AG10803 (cell line): ENCODE measurements at regions not wholly inside any gene's neighbourhood (a gene's known extent, or its start where the extent isn't known, plus 50 kb on each side); places are given as distances from the start of the nearest gene placed in this dataset.
"Not testable (repeated sequence)": the region's sequence is repeated elsewhere in the genome, so short reads cannot be mapped to it uniquely, and the experiment has no call there.

Experiments used
- DNase-seq: peaks from one replicate; pipeline ENCODE4 v3.0.0; 2010; ENCODE audit warnings: low read depth
- H3K4me3 ChIP-seq: 2 replicates; pipeline ENCODE4 v1.5.1; 2011; ENCODE audit warnings: mild to moderate bottlenecking, low read length, control low read depth
- CTCF ChIP-seq: conservative IDR thresholded peaks from 2 replicates; pipeline ENCODE4 v1.5.1; 2011; ENCODE audit warnings: mild to moderate bottlenecking, low read length, control low read depth, inconsistent platforms

- no peak for TF ChIP-seq CTCF
- H3K4me3 ChIP-seq: no peak overlapping the region
- no peak for DNase-seq
Observed at GRCh38 chr4:94141001-94141400, 66.7 kb upstream of the SMARCAD1 start.

GRCh38 chr4:94148052-94148451 is 59.6 kb upstream of the SMARCAD1 start:
- H3K4me3 ChIP-seq: not testable (repeated sequence)

GRCh38 chr4:94152466-94152865 is 55.2 kb upstream of the SMARCAD1 start:
- H3K4me3 ChIP-seq: no peak overlapping the region
- no peak for TF ChIP-seq CTCF
- DNase-seq: no peak

More at GRCh38 chr4:94148052-94148451, 59.6 kb upstream of the SMARCAD1 start:
- DNase-seq: not testable (repeated sequence)

GRCh38 chr4:94155404-94155803 is 52.3 kb upstream of the SMARCAD1 start:
- H3K4me3 ChIP-seq, DNase-seq: not testable (repeated sequence)

- DNase-seq: no peak
- no peak for TF ChIP-seq CTCF
- no peak overlapping the region for H3K4me3 ChIP-seq
Observed at GRCh38 chr4:94156826-94157225, 50.8 kb upstream of the SMARCAD1 start.
